Activated B cell treated with CpG ODN at 0.5 μM for 24 hours (primary cell): ENCODE measurements at regions not wholly inside any gene's neighbourhood (a gene's known extent, or its start where the extent isn't known, plus 50 kb on each side); places are given as distances from the start of the nearest gene placed in this dataset.

ENCODE experiments used
- ATAC-seq: fragments of 200-7000 bp; cut with Tn5 transposase; one replicate; pipeline ENCODE4 v1.10.0; 2021; ENCODE audit warnings: low read depth, mild to moderate bottlenecking, moderate library complexity
- CTCF ChIA-PET: fragments of 350-600 bp; sonication (Branson Sonifier 250); formaldehyde crosslinking; loops from one replicate; lab custom pipeline; 2021; ENCODE audit warnings: antibody characterized with exemption; lab: Charles Lee
- POLR2A ChIA-PET: fragments of 350-600 bp; sonication (Branson Sonifier 250); formaldehyde crosslinking; loops from one replicate; lab custom pipeline; 2021; ENCODE audit warnings: antibody characterized with exemption; lab: Charles Lee
- DNase-seq: peaks from one replicate; pipeline ENCODE4 v3.0.0; 2022
- H3K27ac Mint-ChIP-seq: one replicate; pipeline ENCODE4 v1.8.0; 2020; ENCODE audit warnings: mixed read lengths
- H3K27me3 Mint-ChIP-seq: one replicate; pipeline ENCODE4 v1.8.0; 2021; ENCODE audit warnings: mixed read lengths
- H3K36me3 Mint-ChIP-seq: one replicate; pipeline ENCODE4 v1.8.0; 2021; ENCODE audit warnings: low read depth, mixed read lengths
- H3K4me1 Mint-ChIP-seq: one replicate; pipeline ENCODE4 v1.8.0; 2021; ENCODE audit warnings: mixed read lengths
- H3K4me3 Mint-ChIP-seq: one replicate; pipeline ENCODE4 v1.8.0; 2020; ENCODE audit warnings: mild to moderate bottlenecking, mixed read lengths
- H3K9me3 Mint-ChIP-seq: one replicate; pipeline ENCODE4 v1.8.0; 2020; ENCODE audit warnings: mixed read lengths
- CTCF ChIP-seq: fragments of 200-600 bp; IDR thresholded peaks from one replicate; pipeline ENCODE4 v1.8.0; 2022; ENCODE audit warnings: antibody characterized with exemption, mild to moderate bottlenecking
- intact Hi-C: fragments of 100-400 bp; cut with micrococcal nuclease; formaldehyde crosslinking; loops from one replicate; pipeline ENCODE4 v1.15.1; 2024

GRCh38 chr9:103991001-103991400, 103.1 kb upstream of the SMC2 start:
- no peaks in the 10 kb centered on the region for H3K36me3 Mint-ChIP-seq
- H3K27me3 Mint-ChIP-seq = no peaks in the 10 kb centered on the region
- DNase-seq = no peak
- H3K27ac Mint-ChIP-seq = no peak overlapping the region
- CTCF ChIA-PET = no interaction called here
- H3K4me3 Mint-ChIP-seq = no peak overlapping the region
- ATAC-seq = no peak
- intact Hi-C loops = no loop called here
- TF ChIP-seq CTCF = no peak
- H3K9me3 Mint-ChIP-seq = no peaks in the 10 kb centered on the region
- POLR2A ChIA-PET = no interaction called here
- H3K4me1 Mint-ChIP-seq = no peaks in the 10 kb centered on the region

- Mint-ChIP-seq H3K36me3 (no peaks in the 10 kb centered on the region), H3K4me3 (no peak overlapping the region), H3K27ac (no peak overlapping the region), H3K9me3 (no peaks in the 10 kb centered on the region), H3K27me3 (no peaks in the 10 kb centered on the region), H3K4me1 (no peaks in the 10 kb centered on the region)
- TF ChIP-seq CTCF = no peak
- intact Hi-C loops = no loop called here
- DNase-seq (no peak), ATAC-seq (no peak)
- ChIA-PET CTCF (no interaction called here), POLR2A (no interaction called here)
These were observed 102.4 kb upstream of the SMC2 start for GRCh38 chr9:103991698-103992097.

GRCh38 chr9:103992938-103993579, 101.0 kb upstream of the SMC2 start:
- no peaks in the 10 kb centered on the region for H3K9me3 Mint-ChIP-seq
- no peaks in the 10 kb centered on the region for H3K36me3 Mint-ChIP-seq
- DNase-seq (no peak), ATAC-seq (no peak)
- H3K4me3 Mint-ChIP-seq = no peak overlapping the region
- no peaks in the 10 kb centered on the region for H3K4me1 Mint-ChIP-seq
- intact Hi-C loops = no loop called here
- ChIA-PET POLR2A (no interaction called here), CTCF (no interaction called here)
- H3K27ac Mint-ChIP-seq = no peak overlapping the region
- no peak for TF ChIP-seq CTCF
- H3K27me3 Mint-ChIP-seq = no peaks in the 10 kb centered on the region

GRCh38 chr9:103997856-103998370, 96.2 kb upstream of the SMC2 start:
- no peaks in the 10 kb centered on the region for H3K27me3 Mint-ChIP-seq
- H3K4me1 Mint-ChIP-seq = no peaks in the 10 kb centered on the region
- H3K9me3 Mint-ChIP-seq = no peaks in the 10 kb centered on the region
- ATAC-seq (no peak), DNase-seq (no peak)
- intact Hi-C loops = no loop called here
- no peak for TF ChIP-seq CTCF
- no peak overlapping the region for H3K27ac Mint-ChIP-seq
- H3K36me3 Mint-ChIP-seq = no peaks in the 10 kb centered on the region
- H3K4me3 Mint-ChIP-seq = no peak overlapping the region
- ChIA-PET POLR2A (no interaction called here), CTCF (no interaction called here)

GRCh38 chr9:103999375-104000062, 94.6 kb upstream of the SMC2 start:
- H3K36me3 Mint-ChIP-seq = no peaks in the 10 kb centered on the region
- H3K4me3 Mint-ChIP-seq = no peak overlapping the region
- H3K27me3 Mint-ChIP-seq = peaks cover 2% of the 10 kb centered on the region
- no peak for ATAC-seq
- ChIA-PET POLR2A (no interaction called here), CTCF (no interaction called here)
- H3K9me3 Mint-ChIP-seq = no peaks in the 10 kb centered on the region
- no peak for TF ChIP-seq CTCF
- H3K27ac Mint-ChIP-seq = no peak overlapping the region
- intact Hi-C loops = no loop called here
- no peaks in the 10 kb centered on the region for H3K4me1 Mint-ChIP-seq
- no peak for DNase-seq
